ENCODE measurements at regions not wholly inside any gene's neighbourhood (a gene's known extent, or its start where the extent isn't known, plus 50 kb on each side); places are given as distances from the start of the nearest gene placed in this dataset.

- no peak overlapping the region for H3K27ac ChIP-seq (ENCODE audit: low read depth, low read length)
- no peak overlapping the region for H3K23ac ChIP-seq (ENCODE audit: low read length)
- H3K79me1 ChIP-seq (ENCODE audit: low read length): no peaks in the 10 kb centered on the region
- no peak overlapping the region for H3K9ac ChIP-seq (ENCODE audit: low read length)
- H3K18ac ChIP-seq (ENCODE audit: low read length): no peak overlapping the region
- H4K12ac ChIP-seq (ENCODE audit: low read depth, low read length): no peak overlapping the region
- no peak overlapping the region for H3K4me2 ChIP-seq (ENCODE audit: low read length)
- H3K4me3 ChIP-seq (ENCODE audit: low read depth, low read length): no peak overlapping the region
- H3K14ac ChIP-seq (ENCODE audit: low read length): no peak overlapping the region
- no CpG with 5 or more reads among the region's 1 CpG for WGBS (ENCODE audit: extremely low coverage, insufficient coverage, insufficient read length)
- H3K27me3 ChIP-seq (ENCODE audit: insufficient read depth, low read length): no peaks in the 10 kb centered on the region
- H2AK5ac ChIP-seq (ENCODE audit: low read length): no peak overlapping the region
- no peak overlapping the region for H2BK12ac ChIP-seq (ENCODE audit: low read length)
- H3K36me3 ChIP-seq (ENCODE audit: control insufficient read depth in 1 of 2, insufficient read depth in 2 of 2, low read length in 2 of 2): no peaks in the 10 kb centered on the region
- H3K4ac ChIP-seq (ENCODE audit: low read depth, low read length): no peak overlapping the region
- no peaks in the 10 kb centered on the region for H3K9me3 ChIP-seq (ENCODE audit: insufficient read depth, low read depth, low read length)
- no peaks in the 10 kb centered on the region for H3K79me2 ChIP-seq (ENCODE audit: control insufficient read depth, insufficient read depth, low read length, poor library complexity)
- no peak for DNase-seq
- H4K8ac ChIP-seq (ENCODE audit: low read depth, low read length): no peak overlapping the region
- no peaks in the 10 kb centered on the region for H3K4me1 ChIP-seq (ENCODE audit: control insufficient read depth in 1 of 2, insufficient read depth in 2 of 2, low read length in 2 of 2)
- no peak overlapping the region for H2BK5ac ChIP-seq (ENCODE audit: low read depth, low read length, poor library complexity)
- H2AFZ ChIP-seq (ENCODE audit: insufficient read depth, low read length, poor library complexity): no peak overlapping the region
- H4K91ac ChIP-seq (ENCODE audit: low read depth, low read length): no peak overlapping the region
- no peak overlapping the region for H2BK120ac ChIP-seq (ENCODE audit: insufficient read depth, low read length, poor library complexity)
These were observed 305.0 kb upstream of the MMADHC start for GRCh38 chr2:149892563-149892962.

GRCh38 chr2:149885946-149886345, 298.4 kb upstream of the MMADHC start:
- H3K79me2 ChIP-seq (ENCODE audit: control insufficient read depth, insufficient read depth, low read length, poor library complexity): no peaks in the 10 kb centered on the region
- no peak overlapping the region for H2BK12ac ChIP-seq (ENCODE audit: low read length)
- H3K4me3 ChIP-seq (ENCODE audit: low read depth, low read length): no peak overlapping the region
- no peak overlapping the region for H2BK5ac ChIP-seq (ENCODE audit: low read depth, low read length, poor library complexity)
- DNase-seq: no peak
- no peaks in the 10 kb centered on the region for H3K4me1 ChIP-seq (ENCODE audit: control insufficient read depth in 1 of 2, insufficient read depth in 2 of 2, low read length in 2 of 2)
- no peak overlapping the region for H4K91ac ChIP-seq (ENCODE audit: low read depth, low read length)
- H3K9me3 ChIP-seq (ENCODE audit: insufficient read depth, low read depth, low read length): no peaks in the 10 kb centered on the region
- no peak overlapping the region for H3K9ac ChIP-seq (ENCODE audit: low read length)
- no peak overlapping the region for H4K8ac ChIP-seq (ENCODE audit: low read depth, low read length)
- H2AFZ ChIP-seq (ENCODE audit: insufficient read depth, low read length, poor library complexity): no peak overlapping the region
- H3K4me2 ChIP-seq (ENCODE audit: low read length): no peak overlapping the region
- no peak overlapping the region for H3K4ac ChIP-seq (ENCODE audit: low read depth, low read length)
- H3K23ac ChIP-seq (ENCODE audit: low read length): no peak overlapping the region
- no peak overlapping the region for H3K27ac ChIP-seq (ENCODE audit: low read depth, low read length)
- no peaks in the 10 kb centered on the region for H3K27me3 ChIP-seq (ENCODE audit: insufficient read depth, low read length)
- H3K79me1 ChIP-seq (ENCODE audit: low read length): no peaks in the 10 kb centered on the region
- H4K12ac ChIP-seq (ENCODE audit: low read depth, low read length): no peak overlapping the region
- no peak overlapping the region for H2AK5ac ChIP-seq (ENCODE audit: low read length)
- no peak overlapping the region for H3K18ac ChIP-seq (ENCODE audit: low read length)
- H3K14ac ChIP-seq (ENCODE audit: low read length): no peak overlapping the region
- no peak overlapping the region for H2BK120ac ChIP-seq (ENCODE audit: insufficient read depth, low read length, poor library complexity)
- no peaks in the 10 kb centered on the region for H3K36me3 ChIP-seq (ENCODE audit: control insufficient read depth in 1 of 2, insufficient read depth in 2 of 2, low read length in 2 of 2)
- no CpG with 5 or more reads among the region's 2 CpGs for WGBS (ENCODE audit: extremely low coverage, insufficient coverage, insufficient read length)

GRCh38 chr2:149885468-149885867, 297.9 kb upstream of the MMADHC start:
- Histone ChIP-seq H3K27ac (ENCODE audit: low read depth, low read length) (no peak overlapping the region), H3K27me3 (ENCODE audit: insufficient read depth, low read length) (no peaks in the 10 kb centered on the region), H2AFZ (ENCODE audit: insufficient read depth, low read length, poor library complexity) (no peak overlapping the region), H3K79me2 (ENCODE audit: control insufficient read depth, insufficient read depth, low read length, poor library complexity) (no peaks in the 10 kb centered on the region), H2BK5ac (ENCODE audit: low read depth, low read length, poor library complexity) (no peak overlapping the region), H3K9ac (ENCODE audit: low read length) (no peak overlapping the region), H3K9me3 (ENCODE audit: insufficient read depth, low read depth, low read length) (no peaks in the 10 kb centered on the region), H3K79me1 (ENCODE audit: low read length) (no peaks in the 10 kb centered on the region), H2BK12ac (ENCODE audit: low read length) (no peak overlapping the region), H2BK120ac (ENCODE audit: insufficient read depth, low read length, poor library complexity) (no peak overlapping the region), H3K4ac (ENCODE audit: low read depth, low read length) (no peak overlapping the region), H3K36me3 (ENCODE audit: control insufficient read depth in 1 of 2, insufficient read depth in 2 of 2, low read length in 2 of 2) (no peaks in the 10 kb centered on the region), H3K18ac (ENCODE audit: low read length) (no peak overlapping the region), H3K23ac (ENCODE audit: low read length) (no peak overlapping the region), H3K14ac (ENCODE audit: low read length) (no peak overlapping the region), H2AK5ac (ENCODE audit: low read length) (no peak overlapping the region), H3K4me2 (ENCODE audit: low read length) (no peak overlapping the region), H4K8ac (ENCODE audit: low read depth, low read length) (no peak overlapping the region), H4K91ac (ENCODE audit: low read depth, low read length) (no peak overlapping the region), H4K12ac (ENCODE audit: low read depth, low read length) (no peak overlapping the region), H3K4me1 (ENCODE audit: control insufficient read depth in 1 of 2, insufficient read depth in 2 of 2, low read length in 2 of 2) (no peaks in the 10 kb centered on the region), H3K4me3 (ENCODE audit: low read depth, low read length) (no peak overlapping the region)
- no CpG with 5 or more reads among the region's 2 CpGs for WGBS (ENCODE audit: extremely low coverage, insufficient coverage, insufficient read length)
- no peak for DNase-seq

GRCh38 chr2:149884871-149885270, 297.3 kb upstream of the MMADHC start:
- no peaks in the 10 kb centered on the region for H3K4me1 ChIP-seq (ENCODE audit: control insufficient read depth in 1 of 2, insufficient read depth in 2 of 2, low read length in 2 of 2)
- no peaks in the 10 kb centered on the region for H3K36me3 ChIP-seq (ENCODE audit: control insufficient read depth in 1 of 2, insufficient read depth in 2 of 2, low read length in 2 of 2)
- no peaks in the 10 kb centered on the region for H3K79me2 ChIP-seq (ENCODE audit: control insufficient read depth, insufficient read depth, low read length, poor library complexity)
- no peak overlapping the region for H3K4me2 ChIP-seq (ENCODE audit: low read length)
- no peak for DNase-seq
- H3K14ac ChIP-seq (ENCODE audit: low read length): no peak overlapping the region
- no peak overlapping the region for H4K8ac ChIP-seq (ENCODE audit: low read depth, low read length)
- H2BK120ac ChIP-seq (ENCODE audit: insufficient read depth, low read length, poor library complexity): no peak overlapping the region
- H2AFZ ChIP-seq (ENCODE audit: insufficient read depth, low read length, poor library complexity): no peak overlapping the region
- no peak overlapping the region for H4K91ac ChIP-seq (ENCODE audit: low read depth, low read length)
- no peak overlapping the region for H3K18ac ChIP-seq (ENCODE audit: low read length)
- H3K27me3 ChIP-seq (ENCODE audit: insufficient read depth, low read length): no peaks in the 10 kb centered on the region
- H2BK5ac ChIP-seq (ENCODE audit: low read depth, low read length, poor library complexity): no peak overlapping the region
- no peaks in the 10 kb centered on the region for H3K9me3 ChIP-seq (ENCODE audit: insufficient read depth, low read depth, low read length)
- H3K4me3 ChIP-seq (ENCODE audit: low read depth, low read length): no peak overlapping the region
- no peak overlapping the region for H4K12ac ChIP-seq (ENCODE audit: low read depth, low read length)
- H3K27ac ChIP-seq (ENCODE audit: low read depth, low read length): no peak overlapping the region
- H3K4ac ChIP-seq (ENCODE audit: low read depth, low read length): no peak overlapping the region
- H3K79me1 ChIP-seq (ENCODE audit: low read length): no peaks in the 10 kb centered on the region
- H3K9ac ChIP-seq (ENCODE audit: low read length): no peak overlapping the region
- no peak overlapping the region for H3K23ac ChIP-seq (ENCODE audit: low read length)
- no peak overlapping the region for H2AK5ac ChIP-seq (ENCODE audit: low read length)
- no peak overlapping the region for H2BK12ac ChIP-seq (ENCODE audit: low read length)

- no CpG with 5 or more reads among the region's 1 CpG for WGBS (ENCODE audit: extremely low coverage, insufficient coverage, insufficient read length)
- no peak overlapping the region for H4K12ac ChIP-seq (ENCODE audit: low read depth, low read length)
- H3K27ac ChIP-seq (ENCODE audit: low read depth, low read length): no peak overlapping the region
- H3K36me3 ChIP-seq (ENCODE audit: control insufficient read depth in 1 of 2, insufficient read depth in 2 of 2, low read length in 2 of 2): no peaks in the 10 kb centered on the region
- H3K4me3 ChIP-seq (ENCODE audit: low read depth, low read length): no peak overlapping the region
- no peaks in the 10 kb centered on the region for H3K79me2 ChIP-seq (ENCODE audit: control insufficient read depth, insufficient read depth, low read length, poor library complexity)
- H3K4me1 ChIP-seq (ENCODE audit: control insufficient read depth in 1 of 2, insufficient read depth in 2 of 2, low read length in 2 of 2): no peaks in the 10 kb centered on the region
- no peak overlapping the region for H3K18ac ChIP-seq (ENCODE audit: low read length)
- H2BK5ac ChIP-seq (ENCODE audit: low read depth, low read length, poor library complexity): no peak overlapping the region
- H3K4ac ChIP-seq (ENCODE audit: low read depth, low read length): no peak overlapping the region
- no peak overlapping the region for H2BK12ac ChIP-seq (ENCODE audit: low read length)
- no peak overlapping the region for H4K8ac ChIP-seq (ENCODE audit: low read depth, low read length)
- H3K27me3 ChIP-seq (ENCODE audit: insufficient read depth, low read length): no peaks in the 10 kb centered on the region
- H4K91ac ChIP-seq (ENCODE audit: low read depth, low read length): no peak overlapping the region
- H3K23ac ChIP-seq (ENCODE audit: low read length): no peak overlapping the region
- H3K4me2 ChIP-seq (ENCODE audit: low read length): no peak overlapping the region
- no peaks in the 10 kb centered on the region for H3K79me1 ChIP-seq (ENCODE audit: low read length)
- DNase-seq: no peak
- no peak overlapping the region for H2AFZ ChIP-seq (ENCODE audit: insufficient read depth, low read length, poor library complexity)
- H2AK5ac ChIP-seq (ENCODE audit: low read length): no peak overlapping the region
- no peak overlapping the region for H3K14ac ChIP-seq (ENCODE audit: low read length)
- no peak overlapping the region for H2BK120ac ChIP-seq (ENCODE audit: insufficient read depth, low read length, poor library complexity)
- H3K9me3 ChIP-seq (ENCODE audit: insufficient read depth, low read depth, low read length): no peaks in the 10 kb centered on the region
- no peak overlapping the region for H3K9ac ChIP-seq (ENCODE audit: low read length)
These were observed 290.3 kb upstream of the MMADHC start for GRCh38 chr2:149877913-149878312.
